HepG2 (cell line): ENCODE measurements at regions not wholly inside any gene's neighbourhood (a gene's known extent, or its start where the extent isn't known, plus 50 kb on each side); places are given as distances from the start of the nearest gene placed in this dataset.

ENCODE experiments used
- NFE2L2 ChIP-seq: fragments of 150-350 bp; IDR thresholded peaks from 2 replicates; pipeline ENCODE4 v1.6.1; 2014; ENCODE audit warnings: low read length
- ZFAT ChIP-seq: sonication (generic); formaldehyde crosslinking; conservative IDR thresholded peaks from 2 replicates; pipeline ENCODE4 v1.8.1; 2023; ENCODE audit warnings: missing genetic modification reagents, inconsistent platforms
- ZNF281 ChIP-seq: sonication (generic); formaldehyde crosslinking; IDR thresholded peaks from 2 replicates; pipeline ENCODE4 v1.4.0; 2020; ENCODE audit warnings: missing genetic modification reagents, borderline replicate concordance
- ZNF317 ChIP-seq: sonication (generic); formaldehyde crosslinking; IDR thresholded peaks from 2 replicates; pipeline ENCODE4 v1.5.0; 2020; ENCODE audit warnings: mild to moderate bottlenecking, missing genetic modification reagents
- ZNF800 ChIP-seq: sonication (generic); formaldehyde crosslinking; IDR thresholded peaks from 2 replicates; pipeline ENCODE4 v1.4.0; 2020; ENCODE audit warnings: missing genetic modification reagents
- TF ChIP-seq, protein P1 (sequence below): sonication (generic); formaldehyde crosslinking; IDR thresholded peaks from 2 replicates; pipeline ENCODE4 v1.8.1; 2023; ENCODE audit warnings: mild to moderate bottlenecking, missing genetic modification reagents

DNA sequence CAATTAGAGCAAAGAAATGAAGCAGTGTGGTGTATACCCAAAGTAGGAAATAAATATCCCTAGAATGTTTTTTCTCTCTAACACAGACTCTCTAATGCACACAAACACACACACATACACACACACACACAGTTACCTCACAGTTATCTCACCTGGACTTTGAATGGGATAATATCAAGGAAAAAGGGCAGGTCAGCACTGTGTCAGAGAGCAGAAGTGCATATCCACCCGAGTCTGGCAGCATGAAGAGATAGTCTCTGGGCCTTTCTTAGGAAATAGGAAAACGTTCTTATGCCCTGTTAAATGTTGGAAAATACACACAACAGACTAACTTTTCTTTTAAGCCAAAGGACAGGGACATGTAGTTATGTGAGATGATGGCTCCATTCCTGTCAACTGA lies 162.0 kb downstream of the COL6A3 start (continued):
- TF ChIP-seq, protein P1, sequence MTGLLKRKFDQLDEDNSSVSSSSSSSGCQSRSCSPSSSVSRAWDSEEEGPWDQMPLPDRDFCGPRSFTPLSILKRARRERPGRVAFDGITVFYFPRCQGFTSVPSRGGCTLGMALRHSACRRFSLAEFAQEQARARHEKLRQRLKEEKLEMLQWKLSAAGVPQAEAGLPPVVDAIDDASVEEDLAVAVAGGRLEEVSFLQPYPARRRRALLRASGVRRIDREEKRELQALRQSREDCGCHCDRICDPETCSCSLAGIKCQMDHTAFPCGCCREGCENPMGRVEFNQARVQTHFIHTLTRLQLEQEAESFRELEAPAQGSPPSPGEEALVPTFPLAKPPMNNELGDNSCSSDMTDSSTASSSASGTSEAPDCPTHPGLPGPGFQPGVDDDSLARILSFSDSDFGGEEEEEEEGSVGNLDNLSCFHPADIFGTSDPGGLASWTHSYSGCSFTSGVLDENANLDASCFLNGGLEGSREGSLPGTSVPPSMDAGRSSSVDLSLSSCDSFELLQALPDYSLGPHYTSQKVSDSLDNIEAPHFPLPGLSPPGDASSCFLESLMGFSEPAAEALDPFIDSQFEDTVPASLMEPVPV (CRISPR knock-in tag) = no peak
- TF ChIP-seq ZFAT (CRISPR knock-in tag) = no peak
- TF ChIP-seq ZNF800 = no peak
- TF ChIP-seq NFE2L2 = no peak
- TF ChIP-seq ZNF281 (CRISPR knock-in tag) = no peak
- TF ChIP-seq ZNF317 (CRISPR knock-in tag) = no peak
